Activated CD4-positive, alpha-beta T cell treated with anti-CD3 and anti-CD28 coated beads for 48 hours (primary cell): ENCODE measurements at regions not wholly inside any gene's neighbourhood (a gene's known extent, or its start where the extent isn't known, plus 50 kb on each side); places are given as distances from the start of the nearest gene placed in this dataset.

Source experiments
- DNase-seq: peaks from one replicate; pipeline ENCODE4 v3.0.0-alpha.2; 2020

GRCh38 chr6:155623450-155624178 is 168.0 kb upstream of the NOX3 start:
- no peak for DNase-seq

DNA sequence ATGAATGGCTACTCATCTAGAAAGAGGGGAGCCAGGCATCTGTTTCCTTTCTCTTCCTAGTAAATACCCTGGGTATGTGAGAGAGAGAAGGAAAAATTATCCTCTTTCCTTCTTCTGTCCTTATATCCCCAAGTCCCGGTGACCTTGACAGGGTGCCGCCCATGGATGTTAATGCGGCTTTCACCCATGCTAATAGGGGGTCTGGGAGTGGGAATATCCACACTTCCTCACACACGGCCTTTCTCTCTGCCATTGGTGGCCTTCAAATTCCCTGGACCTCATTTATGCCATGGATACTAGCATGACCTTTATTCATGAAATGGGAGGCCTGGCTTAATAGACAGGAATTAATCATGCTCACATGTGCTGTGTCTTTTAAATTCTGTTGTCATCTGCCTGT is 159.0 kb upstream of the NOX3 start:
- DNase-seq = no peak

DNA sequence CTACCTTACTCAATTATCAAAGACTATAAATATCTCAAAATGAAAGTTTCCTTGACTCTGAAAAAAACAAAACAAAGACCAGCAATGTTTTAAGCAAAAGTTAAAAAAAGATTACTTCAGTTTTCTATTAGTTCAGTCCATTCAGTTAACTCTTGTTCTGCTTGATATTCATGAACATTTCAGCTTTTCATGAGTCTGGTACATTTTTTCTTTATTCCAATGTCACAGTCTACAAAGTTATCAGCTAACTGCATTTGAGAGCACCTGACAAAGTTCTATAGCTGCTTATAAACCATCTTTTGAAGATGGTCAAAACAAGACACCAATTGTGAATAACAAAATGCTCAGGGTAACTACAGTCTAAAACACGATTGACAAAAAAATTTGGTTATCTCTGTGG is 156.1 kb upstream of the NOX3 start:
- DNase-seq = no peak

- DNase-seq = no peak
Observed at GRCh38 chr6:155604991-155605390, 149.4 kb upstream of the NOX3 start.

- no peak for DNase-seq
Observed at GRCh38 chr6:155599561-155599960, 143.9 kb upstream of the NOX3 start.

GRCh38 chr6:155599160-155599559 is 143.5 kb upstream of the NOX3 start:
- no peak for DNase-seq

- no peak for DNase-seq
Observed at GRCh38 chr6:155595284-155595683, 139.6 kb upstream of the NOX3 start.

- DNase-seq = no peak
Observed at GRCh38 chr6:155591741-155592140, 136.1 kb upstream of the NOX3 start.

- DNase-seq = no peak
Observed at GRCh38 chr6:155589190-155589589, 133.6 kb upstream of the NOX3 start.

DNA sequence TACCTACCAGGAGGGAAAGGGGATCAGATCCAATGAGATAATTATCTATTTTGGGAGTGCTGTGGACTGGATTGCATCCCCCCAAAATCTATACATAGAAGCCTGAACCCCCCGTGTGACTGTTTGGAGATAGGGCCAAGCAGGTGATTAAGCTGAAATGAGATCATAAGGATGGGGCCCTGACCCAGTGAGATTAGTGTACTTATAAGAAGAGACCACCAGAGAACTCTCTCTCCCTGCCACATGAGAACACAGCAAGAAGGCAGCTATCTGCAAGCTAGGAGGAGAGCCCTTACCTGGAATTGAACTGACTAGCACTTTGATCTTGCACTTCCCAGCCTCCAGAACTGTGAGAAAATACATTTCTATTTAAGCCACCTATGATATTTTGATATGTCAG is 132.2 kb upstream of the NOX3 start:
- DNase-seq = no peak

- DNase-seq = no peak
Observed at GRCh38 chr6:155586090-155586489, 130.5 kb upstream of the NOX3 start.

DNA sequence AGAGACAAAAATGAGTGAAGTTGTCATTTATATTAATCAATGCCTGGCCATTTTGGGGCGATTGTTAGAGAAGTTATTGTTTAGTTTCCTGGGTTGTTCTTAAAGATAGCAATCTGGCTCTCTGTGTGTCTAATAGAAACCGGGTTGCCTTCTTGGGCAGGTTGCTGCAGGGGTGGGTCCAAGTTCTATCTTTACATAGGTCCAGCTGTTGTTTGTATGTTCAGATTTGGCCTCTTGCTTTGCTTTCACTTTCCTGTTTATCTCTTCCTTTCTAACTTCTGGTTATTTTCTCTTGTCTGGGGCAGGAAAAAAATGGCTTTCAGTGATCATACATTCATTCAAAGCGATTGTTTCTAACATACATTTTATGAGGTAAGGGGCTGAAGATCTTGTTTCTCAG is 128.4 kb upstream of the NOX3 start:
- no peak for DNase-seq

DNA sequence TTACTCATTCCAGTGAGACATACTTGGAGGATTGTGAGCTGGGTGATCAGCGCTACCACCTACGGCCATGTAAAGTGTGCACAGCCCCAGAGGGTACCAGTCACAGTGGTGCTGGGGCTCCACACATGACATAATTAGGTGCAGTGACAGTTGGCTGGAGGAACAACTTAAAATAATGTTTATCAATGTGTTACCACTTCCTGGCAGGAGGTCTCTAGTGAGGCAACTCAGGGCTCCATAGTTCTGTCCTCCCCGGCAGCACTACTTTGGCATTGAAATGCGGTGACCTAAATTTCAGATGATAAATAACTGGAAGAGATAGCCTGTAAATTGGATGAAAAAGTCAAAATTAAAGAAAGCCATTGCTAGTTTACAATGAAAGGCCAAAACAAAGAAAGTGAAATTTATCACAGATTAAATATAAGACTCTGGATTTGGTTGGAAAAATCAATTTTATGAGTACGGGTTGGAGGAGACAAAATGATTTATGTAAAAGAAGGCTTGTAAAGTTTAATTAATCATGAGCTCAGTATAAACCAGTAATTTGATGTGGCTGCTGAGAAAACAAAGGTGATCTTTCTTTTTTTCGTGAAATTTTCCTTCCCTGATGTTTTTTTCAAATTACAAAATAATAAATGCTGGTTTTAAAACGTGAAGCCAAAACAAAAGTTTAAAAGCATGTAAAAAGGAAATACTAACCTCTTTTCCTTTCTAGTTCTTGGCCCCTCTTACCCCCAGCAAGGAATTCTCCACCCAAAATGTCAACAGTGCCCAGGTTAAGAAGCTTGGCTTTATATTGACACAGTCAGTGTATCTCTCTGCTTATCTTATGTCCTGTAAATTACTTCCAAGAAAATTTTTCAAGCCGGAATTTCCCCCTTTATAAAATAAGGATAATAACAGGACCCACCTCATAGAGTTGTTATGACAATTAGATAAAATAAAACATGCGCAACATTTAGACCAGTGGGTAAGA is 126.7 kb upstream of the NOX3 start:
- no peak for DNase-seq

GRCh38 chr6:155580904-155581303 is 125.3 kb upstream of the NOX3 start:
- DNase-seq = no peak

GRCh38 chr6:155578251-155578650 is 122.6 kb upstream of the NOX3 start:
- DNase-seq = no peak

DNA sequence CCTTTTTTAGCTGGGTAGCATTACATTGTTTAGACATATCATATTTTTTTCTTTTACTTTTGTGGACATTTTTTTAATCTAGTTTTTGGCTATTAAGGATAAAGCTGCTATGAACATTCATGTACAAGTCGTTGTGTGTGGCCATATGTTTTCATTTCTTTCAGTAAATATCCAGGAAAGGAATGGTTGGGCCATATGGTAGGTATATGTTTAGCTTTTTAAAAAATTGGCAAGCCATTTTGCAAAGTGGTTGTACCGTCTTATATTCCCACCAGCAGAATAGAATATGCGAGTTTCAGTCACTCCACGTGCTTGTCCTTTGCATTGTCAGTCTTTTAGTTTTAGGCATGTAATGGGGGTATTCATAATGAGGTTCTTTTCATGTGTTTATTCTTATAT is 106.3 kb upstream of the NOX3 start:
- DNase-seq = no peak

GRCh38 chr6:155561257-155561965 is 105.8 kb upstream of the NOX3 start:
- DNase-seq = no peak

DNA sequence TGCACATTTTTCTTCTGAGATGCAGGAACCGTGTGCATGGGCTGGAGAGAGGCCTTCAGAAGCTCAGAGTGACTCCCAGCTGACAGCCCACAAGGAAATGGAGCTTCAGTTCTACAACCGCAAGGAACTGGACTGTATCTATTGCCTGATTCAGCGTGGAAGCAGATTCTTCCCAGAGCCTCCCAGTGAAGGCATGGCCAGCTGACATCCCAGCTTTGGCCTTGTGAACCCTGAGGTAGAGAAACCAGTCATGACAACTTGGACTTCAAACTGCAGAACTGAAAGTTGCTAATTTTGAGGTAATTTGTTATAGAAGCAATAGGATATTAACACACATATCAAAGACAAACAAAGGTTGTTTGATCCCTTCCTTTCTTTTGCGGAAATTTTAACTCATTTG is 94.3 kb upstream of the NOX3 start:
- DNase-seq = no peak

GRCh38 chr6:155549028-155549798 is 93.6 kb upstream of the NOX3 start:
- DNase-seq = no peak

GRCh38 chr6:155548576-155548975 is 92.9 kb upstream of the NOX3 start:
- no peak for DNase-seq

- DNase-seq = no peak
Observed at GRCh38 chr6:155544677-155545076, 89.0 kb upstream of the NOX3 start.

- no peak for DNase-seq
Observed at GRCh38 chr6:155543166-155543847, 87.7 kb upstream of the NOX3 start.
